MG63 (cell line): ENCODE measurements at regions not wholly inside any gene's neighbourhood (a gene's known extent, or its start where the extent isn't known, plus 50 kb on each side); places are given as distances from the start of the nearest gene placed in this dataset.

Experiments used
- DNase-seq: peaks from one replicate; pipeline ENCODE4 v3.0.0-alpha.2; 2020
- H3K27me3 ChIP-seq: fragments of 250-450 bp; sonication (Bioruptor Pico); 2 replicates; pipeline ENCODE4 v1.5.1; 2020; ENCODE audit warnings: mild to moderate bottlenecking, moderate library complexity
- H3K36me3 ChIP-seq: fragments of 250-450 bp; sonication (Bioruptor Pico); 2 replicates; pipeline ENCODE4 v1.5.1; 2020; ENCODE audit warnings: mild to moderate bottlenecking, moderate library complexity
- H3K4me3 ChIP-seq: fragments of 250-450 bp; sonication (Bioruptor Pico); 2 replicates; pipeline ENCODE4 v1.5.1; 2020; ENCODE audit warnings: mild to moderate bottlenecking, moderate library complexity
- H3K9me3 ChIP-seq: fragments of 250-450 bp; sonication (Bioruptor Pico); 2 replicates; pipeline ENCODE4 v1.5.1; 2020; ENCODE audit warnings: mild to moderate bottlenecking, moderate library complexity

GRCh38 chr6:22010102-22010501, 286.7 kb downstream of the PRL start:
- no peak overlapping the region for H3K4me3 ChIP-seq
- no peak for DNase-seq
- H3K27me3 ChIP-seq: no peaks in the 10 kb centered on the region
- no peaks in the 10 kb centered on the region for H3K9me3 ChIP-seq
- H3K36me3 ChIP-seq: no peaks in the 10 kb centered on the region

- Histone ChIP-seq H3K9me3 (no peaks in the 10 kb centered on the region), H3K4me3 (no peak overlapping the region), H3K27me3 (no peaks in the 10 kb centered on the region), H3K36me3 (no peaks in the 10 kb centered on the region)
- no peak for DNase-seq
These were observed 281.6 kb downstream of the PRL start for GRCh38 chr6:22015216-22015615.

DNA sequence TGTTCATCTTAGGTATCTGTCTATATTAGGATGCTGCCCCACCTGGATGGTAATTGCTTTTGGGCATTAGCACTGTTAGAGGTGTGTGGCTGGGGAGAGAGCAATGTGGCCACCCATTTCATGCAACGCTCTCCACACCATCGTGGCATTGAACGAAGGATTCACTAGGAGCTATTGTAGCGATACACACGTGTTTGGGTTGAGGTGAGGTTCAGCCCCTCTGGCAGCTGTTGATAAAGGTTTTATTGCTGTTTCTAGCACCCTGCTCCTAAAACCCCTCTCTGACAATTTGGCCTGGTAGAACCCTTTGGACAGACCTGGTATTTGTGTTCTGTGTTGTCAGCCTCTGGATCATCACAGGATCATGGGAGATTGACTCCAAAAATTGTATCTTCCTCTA, 280.9 kb downstream of the PRL start:
- H3K4me3 ChIP-seq: no peak overlapping the region
- no peak for DNase-seq
- H3K27me3 ChIP-seq: no peaks in the 10 kb centered on the region
- H3K9me3 ChIP-seq: no peaks in the 10 kb centered on the region
- H3K36me3 ChIP-seq: no peaks in the 10 kb centered on the region

- Histone ChIP-seq H3K36me3 (no peaks in the 10 kb centered on the region), H3K4me3 (no peak overlapping the region), H3K27me3 (no peaks in the 10 kb centered on the region), H3K9me3 (no peaks in the 10 kb centered on the region)
- no peak for DNase-seq
These were observed 279.6 kb downstream of the PRL start for GRCh38 chr6:22017272-22017671.

DNA sequence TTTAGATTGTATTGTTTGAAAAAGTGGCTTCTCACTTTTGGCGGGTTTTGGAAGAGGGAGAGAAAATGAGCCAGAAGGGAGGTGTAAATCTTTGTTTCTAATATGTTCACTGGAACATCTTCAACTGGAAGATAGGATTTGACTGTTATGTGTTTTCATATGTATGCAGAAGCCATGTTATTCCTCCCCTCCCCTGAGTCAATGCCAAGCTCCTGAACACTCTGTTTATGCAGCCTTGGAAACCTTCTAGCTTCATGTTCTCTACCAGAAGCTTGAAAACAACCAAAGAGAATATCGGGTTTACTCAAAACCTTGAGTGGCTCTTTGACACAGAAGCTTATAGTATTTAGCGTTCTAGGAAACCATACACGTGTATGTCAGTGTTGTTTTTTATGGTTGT, 279.1 kb downstream of the PRL start:
- DNase-seq: no peak
- H3K27me3 ChIP-seq: no peaks in the 10 kb centered on the region

GRCh38 chr6:22019857-22020256, 277.0 kb downstream of the PRL start:
- DNase-seq: no peak

More for the DNA sequence above, 279.1 kb downstream of the PRL start:
- H3K36me3 ChIP-seq: no peaks in the 10 kb centered on the region
- H3K4me3 ChIP-seq: no peak overlapping the region
- no peaks in the 10 kb centered on the region for H3K9me3 ChIP-seq

DNA sequence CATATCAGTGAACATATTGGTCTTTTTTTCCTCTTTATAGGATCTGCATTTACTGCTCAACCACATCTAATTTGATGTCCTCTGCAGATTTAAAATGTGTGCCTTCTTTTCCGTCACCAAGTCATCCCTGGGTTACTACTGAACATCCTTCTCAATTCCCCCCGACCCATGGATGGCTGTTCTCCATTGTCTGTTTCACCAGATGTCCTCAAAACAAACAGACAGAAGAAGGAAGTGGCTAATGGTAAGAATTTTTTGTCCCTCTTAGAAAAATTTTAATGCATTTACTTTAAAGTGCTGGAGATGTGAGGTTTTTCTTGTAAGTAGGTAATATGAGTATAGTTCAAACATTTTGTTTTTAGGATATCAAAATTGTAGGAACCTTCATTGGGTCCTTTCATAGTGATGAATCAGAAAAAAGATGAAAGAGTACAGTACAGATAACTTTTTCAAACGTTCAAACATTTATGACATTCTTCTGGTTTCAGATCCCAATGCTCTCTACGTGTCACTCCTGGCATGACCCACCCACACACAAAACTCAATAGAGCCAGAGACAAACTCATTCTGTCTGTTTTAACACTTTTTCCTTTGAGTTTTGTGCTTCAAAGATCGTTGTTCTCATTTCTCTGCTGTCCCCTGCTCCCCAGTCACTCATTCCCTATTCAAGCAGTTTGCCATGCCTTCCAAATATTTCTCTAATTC, 276.4 kb downstream of the PRL start:
- H3K36me3 ChIP-seq: no peaks in the 10 kb centered on the region
- no peak for DNase-seq
- no peaks in the 10 kb centered on the region for H3K9me3 ChIP-seq
- H3K4me3 ChIP-seq: no peak overlapping the region
- H3K27me3 ChIP-seq: no peaks in the 10 kb centered on the region

More at GRCh38 chr6:22019857-22020256, 277.0 kb downstream of the PRL start:
- H3K27me3 ChIP-seq: no peaks in the 10 kb centered on the region
- no peaks in the 10 kb centered on the region for H3K36me3 ChIP-seq
- no peak overlapping the region for H3K4me3 ChIP-seq
- H3K9me3 ChIP-seq: no peaks in the 10 kb centered on the region

GRCh38 chr6:22021966-22022365, 274.9 kb downstream of the PRL start:
- Histone ChIP-seq H3K4me3 (no peak overlapping the region), H3K36me3 (no peaks in the 10 kb centered on the region), H3K27me3 (no peaks in the 10 kb centered on the region), H3K9me3 (no peaks in the 10 kb centered on the region)
- no peak for DNase-seq

- Histone ChIP-seq H3K9me3 (no peaks in the 10 kb centered on the region), H3K36me3 (no peaks in the 10 kb centered on the region), H3K27me3 (no peaks in the 10 kb centered on the region), H3K4me3 (no peak overlapping the region)
- no peak for DNase-seq
These were observed 272.9 kb downstream of the PRL start for GRCh38 chr6:22023937-22024336.

GRCh38 chr6:22024973-22025467, 271.8 kb downstream of the PRL start:
- H3K9me3 ChIP-seq: no peaks in the 10 kb centered on the region

DNA sequence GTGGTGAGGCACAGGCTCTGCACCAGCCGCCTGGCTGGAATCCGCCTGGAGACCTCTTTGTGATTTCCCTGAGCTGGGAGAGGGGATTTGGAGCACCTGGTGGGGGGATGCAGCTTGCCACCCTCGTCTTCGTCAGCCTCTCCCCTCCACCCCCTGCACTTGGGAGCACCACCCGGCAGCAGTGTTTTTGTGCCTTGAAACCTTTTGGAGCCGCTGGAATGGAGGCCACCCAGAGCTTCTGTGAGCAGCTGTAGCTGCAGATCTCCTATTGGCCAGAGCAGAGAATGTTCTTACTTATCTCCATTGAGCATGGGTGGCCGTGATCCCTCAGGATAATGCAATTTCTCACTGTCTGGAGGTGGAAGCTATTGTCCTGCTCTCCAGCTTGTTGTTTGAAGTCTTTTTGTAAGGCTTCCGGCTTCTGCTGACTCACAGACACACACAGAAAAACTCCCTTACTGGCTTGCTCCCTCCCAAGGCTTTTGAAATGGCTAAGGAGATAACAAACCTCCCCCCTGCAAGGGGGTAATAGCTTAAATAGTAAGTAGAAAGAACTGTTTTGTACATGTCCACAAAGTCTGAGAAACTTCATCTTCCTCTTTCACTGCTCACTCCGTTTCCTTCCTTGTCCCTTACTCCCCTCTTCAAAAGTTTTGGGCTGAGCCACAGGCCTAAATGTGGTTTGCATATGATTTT, 271.2 kb downstream of the PRL start:
- no peaks in the 10 kb centered on the region for H3K36me3 ChIP-seq
- no peaks in the 10 kb centered on the region for H3K9me3 ChIP-seq
- DNase-seq: no peak
- no peaks in the 10 kb centered on the region for H3K27me3 ChIP-seq
- H3K4me3 ChIP-seq: no peak overlapping the region

More at GRCh38 chr6:22024973-22025467, 271.8 kb downstream of the PRL start:
- no peak for DNase-seq
- H3K4me3 ChIP-seq: no peak overlapping the region
- H3K36me3 ChIP-seq: no peaks in the 10 kb centered on the region
- no peaks in the 10 kb centered on the region for H3K27me3 ChIP-seq

GRCh38 chr6:22026164-22026678, 270.6 kb downstream of the PRL start:
- H3K4me3 ChIP-seq: no peak overlapping the region
- H3K36me3 ChIP-seq: no peaks in the 10 kb centered on the region
- no peak for DNase-seq

GRCh38 chr6:22027040-22027725, 269.7 kb downstream of the PRL start:
- no peak for DNase-seq

More at GRCh38 chr6:22026164-22026678, 270.6 kb downstream of the PRL start:
- no peaks in the 10 kb centered on the region for H3K9me3 ChIP-seq
- H3K27me3 ChIP-seq: no peaks in the 10 kb centered on the region

DNA sequence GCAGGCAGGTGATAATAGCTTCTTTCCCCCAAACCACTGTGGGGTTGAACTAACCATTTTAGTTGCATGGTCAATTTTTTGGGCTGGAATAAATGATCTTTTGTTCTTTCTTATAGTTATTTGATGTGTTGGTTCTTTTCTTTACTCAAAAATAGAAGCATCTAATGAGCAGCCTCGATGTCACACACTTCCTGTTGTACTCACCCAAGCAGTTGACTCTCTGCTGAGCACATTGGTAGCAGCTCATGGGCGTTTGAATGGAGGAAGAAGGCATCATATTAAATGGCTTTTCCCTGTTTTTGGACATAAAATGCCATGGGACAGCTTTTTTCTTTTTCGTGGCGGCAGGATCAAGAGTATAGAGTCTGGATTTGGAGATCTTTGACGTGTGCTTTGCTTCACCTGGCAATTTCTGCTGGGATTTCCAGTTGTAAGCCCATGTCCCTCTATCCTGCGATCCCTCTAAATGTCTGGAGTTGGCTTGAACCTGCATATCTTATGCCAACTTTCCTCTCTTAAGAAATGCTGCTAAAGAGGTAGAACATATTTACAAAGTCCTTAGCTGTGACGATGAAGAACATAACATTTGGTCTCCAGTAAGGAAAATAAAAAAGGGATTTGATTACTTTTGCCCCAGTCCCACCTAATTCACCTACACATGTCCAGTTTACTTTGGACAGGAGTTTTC, 268.3 kb downstream of the PRL start:
- Histone ChIP-seq H3K4me3 (no peak overlapping the region), H3K9me3 (no peaks in the 10 kb centered on the region), H3K27me3 (no peaks in the 10 kb centered on the region), H3K36me3 (no peaks in the 10 kb centered on the region)
- DNase-seq: no peak

More at GRCh38 chr6:22027040-22027725, 269.7 kb downstream of the PRL start:
- no peaks in the 10 kb centered on the region for H3K36me3 ChIP-seq
- H3K4me3 ChIP-seq: no peak overlapping the region
- H3K27me3 ChIP-seq: no peaks in the 10 kb centered on the region
- no peaks in the 10 kb centered on the region for H3K9me3 ChIP-seq

- DNase-seq: no peak
- no peaks in the 10 kb centered on the region for H3K9me3 ChIP-seq
- no peaks in the 10 kb centered on the region for H3K27me3 ChIP-seq
- no peaks in the 10 kb centered on the region for H3K36me3 ChIP-seq
- no peak overlapping the region for H3K4me3 ChIP-seq
These were observed 267.7 kb downstream of the PRL start for GRCh38 chr6:22029171-22029570.

DNA sequence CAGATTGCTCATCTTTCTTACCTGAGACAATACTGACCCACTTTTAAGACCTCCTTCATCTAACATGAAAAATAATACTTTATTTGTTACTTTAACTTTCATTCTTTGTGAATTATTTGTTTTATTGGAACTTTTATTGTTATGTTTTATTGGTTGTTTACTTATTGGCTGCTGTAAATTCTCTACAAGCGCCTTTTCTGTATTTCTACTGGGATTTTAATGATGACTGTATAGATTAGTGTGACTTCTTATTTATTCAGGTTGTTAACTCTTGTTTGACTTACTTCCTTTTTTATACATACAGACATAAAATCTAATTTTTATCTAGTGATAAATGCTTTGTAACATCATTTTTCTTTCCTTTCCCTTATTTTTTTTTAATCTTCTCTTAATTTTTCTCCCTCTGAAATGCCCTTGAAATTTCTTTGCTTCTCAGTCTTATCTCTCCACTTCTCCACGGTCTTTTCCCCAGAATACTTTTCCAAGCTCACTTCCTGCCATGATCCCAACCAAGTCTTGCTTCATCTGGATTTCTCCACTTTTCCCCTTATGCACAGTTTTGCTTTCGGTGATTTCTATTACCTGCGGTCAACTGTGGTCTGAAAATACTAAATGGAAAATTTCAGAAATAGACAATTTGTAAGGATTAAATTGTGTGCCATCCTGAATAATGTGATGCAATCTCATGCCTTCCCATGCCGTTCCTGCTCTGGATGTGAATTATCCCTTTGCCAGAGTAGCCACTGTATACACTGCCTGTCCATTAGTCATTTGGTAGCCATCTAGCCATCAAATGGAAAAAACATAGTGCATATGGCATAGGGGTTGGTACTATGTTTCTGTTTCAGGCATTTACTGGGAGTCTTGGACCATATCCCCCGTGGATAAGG, 265.9 kb downstream of the PRL start:
- H3K9me3 ChIP-seq: no peaks in the 10 kb centered on the region
- no peak overlapping the region for H3K4me3 ChIP-seq
- no peaks in the 10 kb centered on the region for H3K27me3 ChIP-seq
- H3K36me3 ChIP-seq: no peaks in the 10 kb centered on the region
- no peak for DNase-seq
